Glutamatergic neuron (in vitro differentiated cells): ENCODE measurements at regions not wholly inside any gene's neighbourhood (a gene's known extent, or its start where the extent isn't known, plus 50 kb on each side); places are given as distances from the start of the nearest gene placed in this dataset.
"Not testable (repeated sequence)": the region's sequence is repeated elsewhere in the genome, so short reads cannot be mapped to it uniquely, and the experiment has no call there.

ENCODE experiments used
- DNase-seq: peaks from one replicate; pipeline ENCODE4 v3.0.0; 2022
- H3K27ac Mint-ChIP-seq: one replicate; pipeline ENCODE4 v1.8.0; 2020; ENCODE audit warnings: mild to moderate bottlenecking, mixed read lengths, inconsistent platforms; ENCODE audit not compliant: unreplicated experiment
- H3K27me3 Mint-ChIP-seq: one replicate; pipeline ENCODE4 v1.8.0; 2020; ENCODE audit warnings: mild to moderate bottlenecking, moderate library complexity, mixed read lengths, inconsistent platforms; ENCODE audit not compliant: unreplicated experiment
- H3K36me3 Mint-ChIP-seq: one replicate; pipeline ENCODE4 v1.8.0; 2020; ENCODE audit warnings: mild to moderate bottlenecking, mixed read lengths, inconsistent platforms; ENCODE audit not compliant: unreplicated experiment
- H3K4me1 Mint-ChIP-seq: one replicate; pipeline ENCODE4 v1.8.0; 2020; ENCODE audit warnings: mild to moderate bottlenecking, low read depth, mixed read lengths, inconsistent platforms; ENCODE audit not compliant: unreplicated experiment
- H3K4me3 Mint-ChIP-seq: one replicate; pipeline ENCODE4 v1.8.0; 2020; ENCODE audit warnings: mild to moderate bottlenecking, mixed read lengths, inconsistent platforms; ENCODE audit not compliant: unreplicated experiment
- H3K9me3 Mint-ChIP-seq: one replicate; pipeline ENCODE4 v1.8.0; 2020; ENCODE audit warnings: mild to moderate bottlenecking, moderate library complexity, mixed read lengths, inconsistent platforms; ENCODE audit not compliant: unreplicated experiment
- TF ChIP-seq, protein P1 (sequence below): fragments of 200-600 bp; sonication (generic); IDR thresholded peaks from one replicate; pipeline ENCODE4 v1.5.0; 2021; ENCODE audit not compliant: partially characterized antibody, unreplicated experiment

DNA sequence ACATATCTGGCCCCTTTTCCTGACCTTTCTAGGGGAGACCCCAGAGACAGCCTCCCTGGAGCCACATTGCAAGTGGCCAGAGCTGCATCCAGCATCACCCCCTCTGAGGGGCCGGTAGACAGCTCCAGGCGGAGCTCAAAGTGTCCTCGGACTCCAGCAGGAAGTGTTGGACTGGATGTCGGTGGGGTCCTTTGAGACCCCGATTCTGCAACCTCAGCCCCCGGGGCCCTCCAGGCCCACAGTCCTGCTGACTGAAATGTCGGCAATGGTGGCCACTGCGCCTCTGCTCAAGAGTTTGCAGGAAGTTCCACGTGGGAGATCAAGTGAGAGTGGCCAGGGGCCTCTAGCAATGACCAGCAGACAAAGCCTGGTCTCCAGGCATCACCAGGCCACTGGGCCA, 115.9 kb upstream of the FOXD4L5 start:
- H3K9me3 Mint-ChIP-seq: peaks cover 19% of the 10 kb centered on the region
- peaks cover 14% of the 10 kb centered on the region for H3K36me3 Mint-ChIP-seq
- H3K27me3 Mint-ChIP-seq: peaks cover 8% of the 10 kb centered on the region
- TF ChIP-seq, protein P1, sequence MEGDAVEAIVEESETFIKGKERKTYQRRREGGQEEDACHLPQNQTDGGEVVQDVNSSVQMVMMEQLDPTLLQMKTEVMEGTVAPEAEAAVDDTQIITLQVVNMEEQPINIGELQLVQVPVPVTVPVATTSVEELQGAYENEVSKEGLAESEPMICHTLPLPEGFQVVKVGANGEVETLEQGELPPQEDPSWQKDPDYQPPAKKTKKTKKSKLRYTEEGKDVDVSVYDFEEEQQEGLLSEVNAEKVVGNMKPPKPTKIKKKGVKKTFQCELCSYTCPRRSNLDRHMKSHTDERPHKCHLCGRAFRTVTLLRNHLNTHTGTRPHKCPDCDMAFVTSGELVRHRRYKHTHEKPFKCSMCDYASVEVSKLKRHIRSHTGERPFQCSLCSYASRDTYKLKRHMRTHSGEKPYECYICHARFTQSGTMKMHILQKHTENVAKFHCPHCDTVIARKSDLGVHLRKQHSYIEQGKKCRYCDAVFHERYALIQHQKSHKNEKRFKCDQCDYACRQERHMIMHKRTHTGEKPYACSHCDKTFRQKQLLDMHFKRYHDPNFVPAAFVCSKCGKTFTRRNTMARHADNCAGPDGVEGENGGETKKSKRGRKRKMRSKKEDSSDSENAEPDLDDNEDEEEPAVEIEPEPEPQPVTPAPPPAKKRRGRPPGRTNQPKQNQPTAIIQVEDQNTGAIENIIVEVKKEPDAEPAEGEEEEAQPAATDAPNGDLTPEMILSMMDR: no peak
- no peak overlapping the region for H3K4me3 Mint-ChIP-seq
- no peak for DNase-seq
- H3K27ac Mint-ChIP-seq: no peak overlapping the region
- H3K4me1 Mint-ChIP-seq: no peaks in the 10 kb centered on the region

DNA sequence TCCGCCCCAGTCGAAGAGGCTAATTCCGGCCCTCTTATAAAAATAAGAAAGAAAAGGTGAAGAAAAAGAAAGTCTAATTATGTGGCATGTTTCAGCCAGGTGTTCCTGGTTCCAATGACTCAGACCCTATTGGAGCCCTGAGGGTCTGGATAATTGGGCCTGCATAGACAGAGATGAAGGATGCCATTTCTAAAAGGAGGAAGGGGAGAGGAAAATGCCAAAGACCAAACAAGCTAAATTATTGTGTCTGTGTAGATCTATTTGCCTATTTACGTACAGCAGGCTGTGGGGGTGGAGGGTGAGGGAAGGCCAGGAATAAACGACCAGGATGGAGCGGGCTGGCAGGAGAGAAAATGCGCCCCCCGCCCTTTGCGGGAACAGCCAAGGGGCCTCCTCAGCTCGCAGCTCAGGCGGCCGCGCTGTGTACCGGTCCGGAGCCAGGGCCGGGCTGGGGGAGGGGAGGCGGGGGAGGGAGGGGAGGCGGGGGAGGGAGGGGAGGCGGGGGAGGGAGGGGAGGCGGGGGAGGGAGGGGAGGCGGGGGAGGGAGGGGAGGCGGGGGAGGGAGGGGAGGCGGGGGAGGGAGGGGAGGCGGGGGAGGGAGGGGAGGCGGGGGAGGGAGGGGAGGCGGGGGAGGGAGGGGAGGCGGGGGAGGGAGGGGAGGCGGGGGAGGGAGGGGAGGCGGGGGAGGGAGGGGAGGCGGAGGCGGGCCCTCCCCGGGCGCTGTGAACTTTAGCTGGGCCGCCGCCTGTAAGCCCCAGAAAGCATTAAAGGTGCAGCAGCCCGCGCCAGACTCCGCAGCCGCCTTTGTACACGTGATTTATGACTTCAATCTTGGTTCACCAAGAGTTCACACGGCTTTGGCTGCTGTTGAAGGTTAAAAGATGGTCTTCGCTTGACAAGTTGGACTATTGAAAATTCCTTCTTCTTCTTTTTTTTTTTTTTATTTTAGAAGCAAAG, 113.0 kb upstream of the FOXD4L5 start:
- Mint-ChIP-seq H3K36me3 (peaks cover 16% of the 10 kb centered on the region), H3K9me3 (peaks cover 15% of the 10 kb centered on the region)
- not testable (repeated sequence) for H3K4me3 Mint-ChIP-seq, H3K4me1 Mint-ChIP-seq, H3K27me3 Mint-ChIP-seq, DNase-seq, H3K27ac Mint-ChIP-seq

DNA sequence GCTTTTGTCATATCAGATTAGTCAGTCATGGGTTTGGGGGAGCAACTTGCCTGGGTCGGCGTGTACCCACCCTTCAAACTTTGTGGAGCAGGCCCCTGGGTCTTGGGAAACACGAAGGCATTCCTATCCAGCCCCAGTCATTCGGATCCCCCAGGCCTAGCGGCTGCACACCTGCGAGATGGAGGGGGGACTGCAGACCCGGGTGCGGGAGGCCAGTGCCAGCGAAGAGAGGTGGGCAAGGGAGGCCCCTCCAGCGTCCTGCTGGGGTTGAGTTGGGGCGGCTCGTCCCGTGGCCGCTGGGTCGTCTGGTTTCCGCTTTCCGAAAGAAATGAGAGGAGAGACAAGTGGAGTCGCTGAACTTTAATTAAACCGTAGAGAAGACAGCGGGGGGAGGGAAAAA, 112.2 kb upstream of the FOXD4L5 start:
- DNase-seq, H3K27me3 Mint-ChIP-seq, H3K27ac Mint-ChIP-seq, H3K4me1 Mint-ChIP-seq, H3K4me3 Mint-ChIP-seq: not testable (repeated sequence)
- Mint-ChIP-seq H3K36me3 (peaks cover 12% of the 10 kb centered on the region), H3K9me3 (peaks cover 12% of the 10 kb centered on the region)

DNA sequence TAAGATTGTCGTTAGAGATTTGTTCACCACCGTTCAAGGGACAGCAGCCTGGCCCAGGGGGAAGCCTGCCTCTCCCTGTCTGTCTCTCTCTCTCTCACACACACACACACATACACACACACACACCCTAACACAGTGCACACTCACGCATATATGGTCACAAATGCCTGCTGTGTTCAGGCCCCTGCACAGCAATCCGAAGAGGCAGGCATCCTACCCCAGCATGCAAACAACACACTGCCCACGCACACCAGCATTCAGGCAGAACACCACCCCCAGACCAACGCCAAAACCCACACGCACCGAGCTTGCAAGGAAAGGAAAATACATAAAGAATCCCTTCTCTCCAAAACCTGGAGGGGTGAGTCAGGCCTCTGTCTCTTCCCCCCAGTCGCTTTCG, 111.6 kb upstream of the FOXD4L5 start:
- H3K36me3 Mint-ChIP-seq, DNase-seq, H3K4me1 Mint-ChIP-seq, H3K4me3 Mint-ChIP-seq, H3K27me3 Mint-ChIP-seq, H3K27ac Mint-ChIP-seq: not testable (repeated sequence)
- H3K9me3 Mint-ChIP-seq: peaks cover 10% of the 10 kb centered on the region

DNA sequence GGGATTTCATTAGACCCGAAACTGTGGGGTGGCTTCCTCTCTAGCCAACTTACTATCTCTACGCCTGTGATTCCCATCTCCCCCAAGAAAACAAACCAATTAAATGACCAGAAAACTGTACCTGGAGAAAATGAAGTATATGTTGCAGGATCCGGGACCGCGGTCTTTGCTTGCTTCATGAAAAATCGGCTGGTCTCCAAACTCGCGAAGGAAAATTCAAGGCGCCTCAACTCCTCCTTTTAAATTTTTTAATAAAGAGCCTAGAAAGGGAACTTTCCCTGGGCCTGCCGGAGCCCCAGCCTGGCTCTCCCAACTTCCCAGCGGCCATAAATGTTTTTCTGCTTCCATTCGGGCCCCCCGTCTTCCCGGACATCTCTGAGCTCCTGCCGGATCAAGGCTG, 110.8 kb upstream of the FOXD4L5 start:
- H3K9me3 Mint-ChIP-seq: peaks cover 15% of the 10 kb centered on the region
- not testable (repeated sequence) for H3K36me3 Mint-ChIP-seq, DNase-seq, H3K4me1 Mint-ChIP-seq, H3K27me3 Mint-ChIP-seq, H3K27ac Mint-ChIP-seq, H3K4me3 Mint-ChIP-seq

DNA sequence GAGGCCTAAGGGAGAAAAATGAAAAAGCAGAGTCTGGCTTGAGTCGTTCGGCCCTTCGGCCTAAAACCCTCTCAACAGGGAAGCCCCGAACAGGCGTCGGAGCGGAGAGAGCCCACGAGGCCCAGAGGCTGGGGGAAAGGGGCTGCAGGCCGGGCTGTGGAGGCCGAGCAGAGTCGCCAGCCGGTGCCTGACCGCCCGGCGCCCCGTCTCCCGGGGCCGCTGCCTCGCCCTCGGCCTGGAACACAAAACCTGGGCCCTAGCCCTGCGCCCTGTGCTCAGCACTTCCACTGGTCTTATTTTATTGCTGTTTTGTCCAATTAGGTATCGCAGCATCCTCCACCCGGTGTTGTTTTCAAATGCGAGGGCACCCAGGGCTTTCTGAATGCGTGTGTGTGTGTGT, 110.1 kb upstream of the FOXD4L5 start:
- H3K9me3 Mint-ChIP-seq: peaks cover 14% of the 10 kb centered on the region
- not testable (repeated sequence) for H3K4me1 Mint-ChIP-seq, H3K36me3 Mint-ChIP-seq, H3K27ac Mint-ChIP-seq, H3K4me3 Mint-ChIP-seq, DNase-seq, H3K27me3 Mint-ChIP-seq

DNA sequence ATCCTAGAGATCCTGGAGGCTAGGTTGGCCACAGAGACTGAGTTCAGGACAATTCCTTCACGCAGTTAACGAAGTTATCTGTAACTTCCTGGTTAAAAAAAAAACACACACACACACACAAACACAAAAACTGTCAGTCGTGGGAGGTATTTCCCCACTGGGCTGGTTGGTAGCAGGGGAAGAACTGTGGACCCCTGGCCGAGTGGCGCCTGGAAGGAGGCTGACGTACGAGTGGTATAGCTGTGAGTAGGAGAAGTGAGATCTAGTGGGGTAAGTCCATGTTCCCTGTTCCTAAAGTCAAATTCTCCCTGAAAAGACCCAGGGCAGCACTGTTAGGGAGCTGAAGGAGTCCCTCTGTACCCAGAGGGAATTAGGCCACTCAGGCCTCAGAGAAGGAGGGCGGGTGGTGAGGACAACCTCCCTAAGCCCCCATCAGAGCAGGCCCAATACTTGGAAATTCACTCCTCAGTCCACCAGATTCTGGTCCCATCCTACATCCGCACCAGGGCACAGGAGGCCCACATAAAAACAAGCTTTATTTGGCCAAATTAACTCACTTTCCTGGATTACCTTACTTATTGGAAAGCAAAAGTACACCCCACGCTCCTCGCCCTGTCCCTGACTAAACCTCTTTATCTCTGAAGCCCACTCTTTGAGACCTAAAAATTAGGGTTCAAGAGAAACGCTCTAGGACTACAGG, 108.3 kb upstream of the FOXD4L5 start:
- not testable (repeated sequence) for H3K27me3 Mint-ChIP-seq, H3K4me3 Mint-ChIP-seq, H3K27ac Mint-ChIP-seq, H3K4me1 Mint-ChIP-seq, DNase-seq
- Mint-ChIP-seq H3K9me3 (peaks cover 14% of the 10 kb centered on the region), H3K36me3 (peaks cover 13% of the 10 kb centered on the region)

DNA sequence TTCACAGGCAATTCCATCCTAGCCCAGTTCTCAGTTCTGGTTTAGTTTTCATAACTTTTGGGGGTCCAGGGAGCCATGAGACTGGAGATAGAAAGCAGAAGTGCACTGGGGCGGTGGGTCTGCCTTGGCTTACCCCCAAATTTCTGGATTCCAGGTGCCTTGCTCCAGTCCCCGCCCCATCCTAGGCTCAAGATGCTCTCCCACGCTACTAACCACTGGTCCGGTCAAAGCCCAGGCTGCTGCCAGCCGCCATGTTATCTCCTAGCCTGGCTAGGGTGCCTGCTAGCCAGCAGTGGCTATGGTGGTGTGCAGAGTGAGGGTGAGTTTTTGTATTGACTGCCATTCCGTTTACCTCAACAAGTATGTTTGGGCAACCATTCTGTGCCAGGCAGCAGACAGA, 107.6 kb upstream of the FOXD4L5 start:
- H3K4me3 Mint-ChIP-seq, H3K4me1 Mint-ChIP-seq, DNase-seq, H3K27me3 Mint-ChIP-seq, H3K27ac Mint-ChIP-seq: not testable (repeated sequence)
- Mint-ChIP-seq H3K9me3 (peaks cover 14% of the 10 kb centered on the region), H3K36me3 (peaks cover 13% of the 10 kb centered on the region)

DNA sequence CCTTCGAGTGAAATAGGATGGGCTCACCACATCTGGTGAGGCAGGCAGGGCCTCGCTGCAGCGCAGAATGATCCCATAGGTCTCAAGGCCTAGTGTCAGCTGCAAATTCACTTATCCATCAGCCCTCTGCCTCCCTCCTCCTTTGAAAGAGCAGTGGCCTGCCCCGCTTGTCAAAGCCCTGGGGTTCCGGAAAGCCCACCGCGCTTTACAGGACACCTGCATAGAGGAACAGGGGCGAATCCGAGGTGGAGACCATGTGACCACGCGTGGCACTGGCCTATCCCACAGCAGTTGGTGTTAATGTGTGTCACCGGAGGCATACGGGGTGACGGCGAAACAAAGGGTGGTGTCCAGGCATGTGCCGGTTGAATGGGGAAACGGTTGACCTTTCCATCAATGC, 104.7 kb upstream of the FOXD4L5 start:
- H3K27ac Mint-ChIP-seq, H3K4me1 Mint-ChIP-seq, H3K4me3 Mint-ChIP-seq, DNase-seq: not testable (repeated sequence)
- Mint-ChIP-seq H3K27me3 (peaks cover 17% of the 10 kb centered on the region), H3K9me3 (peaks cover 26% of the 10 kb centered on the region), H3K36me3 (peaks cover 15% of the 10 kb centered on the region)

DNA sequence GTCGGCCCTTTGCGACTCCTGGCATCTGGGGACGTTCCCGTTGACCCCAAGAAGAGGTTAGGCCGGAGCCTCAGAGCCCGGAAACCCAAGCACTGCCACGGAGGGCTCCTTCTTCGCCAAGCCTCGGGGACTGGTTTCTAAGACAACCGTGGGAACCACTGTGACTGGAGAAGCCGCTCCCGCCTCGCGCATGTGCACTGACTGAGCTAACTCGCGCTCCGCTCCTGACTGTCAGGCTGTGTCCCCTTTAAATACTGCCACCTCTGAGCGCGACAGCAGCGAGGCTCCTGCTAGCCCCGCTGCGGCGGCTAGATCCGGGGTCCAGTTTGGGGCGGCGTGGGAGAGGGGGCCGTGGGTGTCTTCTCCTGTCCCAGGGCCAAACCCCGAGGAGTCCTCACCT, 104.2 kb upstream of the FOXD4L5 start:
- not testable (repeated sequence) for H3K27ac Mint-ChIP-seq, H3K4me3 Mint-ChIP-seq, H3K4me1 Mint-ChIP-seq, DNase-seq
- Mint-ChIP-seq H3K36me3 (peaks cover 15% of the 10 kb centered on the region), H3K9me3 (peaks cover 27% of the 10 kb centered on the region), H3K27me3 (peaks cover 17% of the 10 kb centered on the region)

DNA sequence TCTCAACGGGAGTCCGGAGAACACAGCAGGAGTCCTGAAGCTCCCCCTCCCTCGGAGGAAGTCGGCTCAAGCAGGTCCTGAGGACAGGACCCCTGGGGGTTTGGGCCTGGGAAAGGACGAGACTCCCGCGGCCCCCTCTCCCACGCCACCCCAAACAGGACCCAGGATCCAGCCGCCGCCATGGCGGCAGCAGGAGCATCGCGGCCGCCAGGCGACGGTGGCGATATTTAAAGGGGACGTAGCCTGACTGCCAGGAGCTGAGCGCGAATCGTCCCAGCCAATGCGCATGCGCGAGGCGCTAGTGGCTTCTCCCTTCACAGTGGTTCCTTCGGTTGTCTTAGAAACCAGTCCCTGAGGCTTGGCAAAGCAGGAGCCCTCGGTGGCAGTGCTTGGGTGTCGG, 101.7 kb upstream of the FOXD4L5 start:
- H3K27me3 Mint-ChIP-seq: peaks cover 21% of the 10 kb centered on the region
- peaks cover 20% of the 10 kb centered on the region for H3K36me3 Mint-ChIP-seq
- DNase-seq: peak; percentile 82
- H3K4me1 Mint-ChIP-seq, H3K27ac Mint-ChIP-seq, H3K4me3 Mint-ChIP-seq: not testable (repeated sequence)
- peaks cover 28% of the 10 kb centered on the region for H3K9me3 Mint-ChIP-seq
